Liver (tissue), 8 donors: ENCODE measurements at regions not wholly inside any gene's neighbourhood (a gene's known extent, or its start where the extent isn't known, plus 50 kb on each side); places are given as distances from the start of the nearest gene placed in this dataset.
A peak's percentile ranks its signal among the peaks of the same experiment; 100 is the strongest.

Experiments used
- DNase-seq: peaks from one replicate; pipeline ENCODE4 v3.0.0-alpha.2; 2017; ENCODE audit warnings: low spot score
- H3K27ac ChIP-seq, 2 donors: one replicate each; pipeline ENCODE4 v1.7.0; 2013; ENCODE audit warnings: inconsistent platforms in 2 of 2, low read length in 2 of 2, control low read depth in 1 of 2, low read depth in 1 of 2, mild to moderate bottlenecking in 1 of 2
- H3K27me3 ChIP-seq, 4 donors: one replicate each; pipeline versions ENCODE4 v1.6.1 to v1.7.0; 2013; ENCODE audit warnings: low read length in 3 of 4, inconsistent platforms in 1 of 4, mild to moderate bottlenecking in 1 of 4, moderate library complexity in 1 of 4; ENCODE audit not compliant: control insufficient read depth in 4 of 4, insufficient read depth in 4 of 4
- H3K36me3 ChIP-seq, 4 donors: one replicate each; pipeline versions ENCODE4 v1.6.1 to v1.7.0; 2013; ENCODE audit warnings: low read length in 3 of 4, mild to moderate bottlenecking in 3 of 4, low read depth in 1 of 4, moderate library complexity in 1 of 4; ENCODE audit not compliant: control insufficient read depth in 4 of 4, insufficient read depth in 3 of 4
- H3K4me1 ChIP-seq, 4 donors: one replicate each; pipeline versions ENCODE4 v1.6.1 to v1.7.0; 2013; ENCODE audit warnings: low read length in 3 of 4, mild to moderate bottlenecking in 3 of 4, moderate library complexity in 1 of 4; ENCODE audit not compliant: control insufficient read depth in 4 of 4, insufficient read depth in 4 of 4
- H3K4me3 ChIP-seq, 3 donors: one replicate each; pipeline versions ENCODE4 v1.6.1 to v1.7.0; 2013; ENCODE audit warnings: low read length in 3 of 3, control low read depth in 1 of 3, low read depth in 1 of 3, mild to moderate bottlenecking in 1 of 3
- H3K9ac ChIP-seq, 2 donors: one replicate each; pipeline ENCODE4 v1.7.0; 2013; ENCODE audit warnings: low read length in 2 of 2, mild to moderate bottlenecking in 2 of 2, moderate library complexity in 2 of 2, control low read depth in 1 of 2, low read depth in 1 of 2
- H3K9me3 ChIP-seq, 4 donors: one replicate each; pipeline versions ENCODE4 v1.6.1 to v1.7.0; 2013; ENCODE audit warnings: low read length in 3 of 4; ENCODE audit not compliant: control insufficient read depth in 4 of 4
- CTCF ChIP-seq: fragments of 150-350 bp; IDR thresholded peaks from 2 replicates; pipeline ENCODE4 v1.5.1; 2017; ENCODE audit warnings: improper control_type of control experiment, low read depth, low read length; ENCODE audit not compliant: missing input control
- FOXA1 ChIP-seq: IDR thresholded peaks from 2 replicates; pipeline ENCODE4 v1.6.1; 2016; ENCODE audit warnings: antibody characterized with exemption
- FOXA2 ChIP-seq: IDR thresholded peaks from 2 replicates; pipeline ENCODE4 v1.6.1; 2016; ENCODE audit warnings: antibody characterized with exemption
- GABPA ChIP-seq, 2 donors: IDR thresholded peaks in 1 of 2; conservative IDR thresholded peaks in 1 of 2; 2 replicates each; pipeline ENCODE4 v1.6.1; 2016; ENCODE audit warnings: antibody characterized with exemption in 2 of 2, mild to moderate bottlenecking in 1 of 2, moderate library complexity in 1 of 2
- HNF4A ChIP-seq, 2 donors: conservative IDR thresholded peaks; 2 replicates each; pipeline ENCODE4 v1.6.1; 2016; ENCODE audit warnings: antibody characterized with exemption in 2 of 2, mild to moderate bottlenecking in 2 of 2
- HNF4G ChIP-seq: IDR thresholded peaks from 2 replicates; pipeline ENCODE4 v1.6.1; 2016; ENCODE audit warnings: antibody characterized with exemption
- JUND ChIP-seq, 2 donors: IDR thresholded peaks; 2 replicates each; pipeline ENCODE4 v1.6.1; 2016; ENCODE audit warnings: antibody characterized with exemption in 2 of 2
- MAX ChIP-seq: IDR thresholded peaks from 2 replicates; pipeline ENCODE4 v1.6.1; 2016; ENCODE audit warnings: antibody characterized with exemption
- NR2F2 ChIP-seq: IDR thresholded peaks from 2 replicates; pipeline ENCODE4 v1.6.1; 2016; ENCODE audit warnings: antibody characterized with exemption
- REST ChIP-seq: IDR thresholded peaks from 2 replicates; pipeline ENCODE4 v1.6.1; 2016; ENCODE audit warnings: antibody characterized with exemption, mild to moderate bottlenecking
- RXRA ChIP-seq, 2 donors: IDR thresholded peaks; 2 replicates each; pipeline ENCODE4 v1.6.1; 2017 to 2018; ENCODE audit warnings: antibody characterized with exemption in 2 of 2, mild to moderate bottlenecking in 1 of 2
- SP1 ChIP-seq: IDR thresholded peaks from 2 replicates; pipeline ENCODE4 v1.6.1; 2018; ENCODE audit warnings: antibody characterized with exemption, mild to moderate bottlenecking
- TAF1 ChIP-seq: conservative IDR thresholded peaks from 2 replicates; pipeline ENCODE4 v1.6.1; 2016; ENCODE audit warnings: antibody characterized with exemption, mild to moderate bottlenecking
- YY1 ChIP-seq: IDR thresholded peaks from 2 replicates; pipeline ENCODE4 v1.6.1; 2016; ENCODE audit warnings: antibody characterized with exemption, mild to moderate bottlenecking
- ZBTB33 ChIP-seq: IDR thresholded peaks from 2 replicates; pipeline ENCODE4 v1.6.1; 2016; ENCODE audit warnings: antibody characterized with exemption
- WGBS: extraction: QIAGEN DNeasy Blood & Tissue Kit; methylation state at CpG from one replicate; pipeline ENCODE4 v1.1.7; 2013; 5-methylcytosine and 5-hydroxymethylcytosine counted together
- TF ChIP-seq, protein P1 (sequence below): IDR thresholded peaks from 2 replicates; pipeline ENCODE4 v1.6.1; 2016; ENCODE audit warnings: antibody characterized with exemption
- donor health status: healthy.
- donor health status: healthy.
- donor health status: healthy.
- donor health status: healthy.
- donor health status: healthy.

DNA sequence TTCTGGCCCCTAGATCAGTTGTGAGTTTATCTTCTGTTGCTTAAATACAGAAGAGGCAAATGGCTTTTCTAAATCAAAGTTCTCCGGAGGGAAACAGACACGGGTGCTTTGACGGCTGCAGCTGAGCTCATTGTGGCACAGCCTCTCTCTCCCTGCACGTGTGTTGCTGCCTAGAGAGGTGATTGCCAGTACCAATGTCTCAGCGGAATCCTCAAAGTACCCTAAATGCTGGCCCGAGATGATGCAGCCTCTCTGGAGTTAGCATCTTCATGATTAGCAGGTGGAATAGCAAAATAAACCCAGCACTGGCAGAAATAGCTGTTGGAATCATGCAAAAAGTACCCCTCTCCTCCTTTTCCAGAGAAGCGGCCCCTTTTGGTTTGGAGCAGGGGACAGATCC is 192.2 kb downstream of the PRDM2 start:
- Histone ChIP-seq H3K27ac (no peak overlapping the region), H3K9ac (no peak overlapping the region), H3K36me3 (no peaks in the 10 kb centered on the region), H3K4me1 (peaks cover 0 to 7% (median 2%) of the 10 kb centered on the region in 4 donors), H3K27me3 (peaks cover 0 to 25% (median 9%) of the 10 kb centered on the region in 4 donors), H3K4me3 (no peak overlapping the region), H3K9me3 (peaks cover 0 to 9% (median 3%) of the 10 kb centered on the region in 4 donors)
- TF ChIP-seq ZBTB33, result no peak
- no peak for TF ChIP-seq HNF4A (conservative IDR thresholded peaks at IDR 0.05)
- no peak for TF ChIP-seq FOXA2
- TF ChIP-seq FOXA1, result no peak
- TF ChIP-seq CTCF, result no peak
- DNase-seq, result no peak
- 16% methylated on average over 7 of the region's 7 CpGs for WGBS

- H3K9ac ChIP-seq, result no peak overlapping the region
- no peak overlapping the region for H3K27ac ChIP-seq
- no peak for DNase-seq
- peaks cover 0 to 25% (median 9%) of the 10 kb centered on the region in 4 donors for H3K27me3 ChIP-seq
- H3K36me3 ChIP-seq, result no peaks in the 10 kb centered on the region
- H3K9me3 ChIP-seq, result peaks cover 0 to 9% (median 3%) of the 10 kb centered on the region in 4 donors
- WGBS, result 2% methylated on average over 57 of the region's 57 CpGs
- peak overlapping the region in 1 of 3 donors; percentile 30 for H3K4me3 ChIP-seq
- H3K4me1 ChIP-seq, result peaks cover 0 to 7% (median 2%) of the 10 kb centered on the region in 4 donors
- TF ChIP-seq TAF1 (no peak), JUND (IDR thresholded peaks at IDR 0.05) (no peak), RXRA (IDR thresholded peaks at IDR 0.05) (no peak), REST (no peak), FOXA1 (no peak), CTCF (no peak), HNF4G (no peak), SP1 (no peak), MAX (no peak), GABPA (IDR thresholded peaks at IDR 0.05 in 1 of 2, conservative IDR thresholded peaks at IDR 0.05 in 1 of 2) (no peak), YY1 (no peak), ZBTB33 (no peak), NR2F2 (no peak), FOXA2 (no peak), HNF4A (conservative IDR thresholded peaks at IDR 0.05) (no peak)
- TF ChIP-seq, protein P1, sequence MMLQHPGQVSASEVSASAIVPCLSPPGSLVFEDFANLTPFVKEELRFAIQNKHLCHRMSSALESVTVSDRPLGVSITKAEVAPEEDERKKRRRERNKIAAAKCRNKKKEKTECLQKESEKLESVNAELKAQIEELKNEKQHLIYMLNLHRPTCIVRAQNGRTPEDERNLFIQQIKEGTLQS, result no peak
These were observed 192.8 kb downstream of the PRDM2 start for GRCh38 chr1:13892671-13893325.
